NCI-H2029 (cell line): ENCODE measurements at regions not wholly inside any gene's neighbourhood (a gene's known extent, or its start where the extent isn't known, plus 50 kb on each side); places are given as distances from the start of the nearest gene placed in this dataset.
A peak's percentile ranks its signal among the peaks of the same experiment; 100 is the strongest.

Source experiments
- DNase-seq: peaks from one replicate; lab custom pipeline; 2025; lab: John Stamatoyannopoulos, UW

GRCh38 chr4:11768251-11768972 lies 339.7 kb upstream of the HS3ST1 start:
- no peak for DNase-seq

- DNase-seq = peak; percentile 2
Measured at GRCh38 chr4:11765849-11766453, 337.3 kb upstream of the HS3ST1 start.

GRCh38 chr4:11748164-11748872 lies 319.6 kb upstream of the HS3ST1 start:
- no peak for DNase-seq

- no peak for DNase-seq
Measured at GRCh38 chr4:11746734-11747133, 318.0 kb upstream of the HS3ST1 start.

- no peak for DNase-seq
Measured at GRCh38 chr4:11743976-11744375, 315.3 kb upstream of the HS3ST1 start.

GRCh38 chr4:11743236-11743635 lies 314.5 kb upstream of the HS3ST1 start:
- DNase-seq = peak; percentile 58

GRCh38 chr4:11741190-11741652 lies 312.5 kb upstream of the HS3ST1 start:
- no peak for DNase-seq

- no peak for DNase-seq
Measured at GRCh38 chr4:11739992-11740391, 311.3 kb upstream of the HS3ST1 start.

- DNase-seq = no peak
Measured at GRCh38 chr4:11736978-11737377, 308.3 kb upstream of the HS3ST1 start.

- DNase-seq = no peak
Measured at GRCh38 chr4:11735651-11736050, 307.0 kb upstream of the HS3ST1 start.

- peak; percentile 91 for DNase-seq
Measured at GRCh38 chr4:11732155-11732554, 303.5 kb upstream of the HS3ST1 start.

- DNase-seq = no peak
Measured at GRCh38 chr4:11730545-11730944, 301.9 kb upstream of the HS3ST1 start.

- DNase-seq = no peak
Measured at GRCh38 chr4:11729548-11729947, 300.9 kb upstream of the HS3ST1 start.

GRCh38 chr4:11727903-11728564 lies 299.3 kb upstream of the HS3ST1 start:
- no peak for DNase-seq

GRCh38 chr4:11724731-11725130 lies 296.0 kb upstream of the HS3ST1 start:
- DNase-seq = no peak

GRCh38 chr4:11722223-11722622 lies 293.5 kb upstream of the HS3ST1 start:
- DNase-seq = no peak

GRCh38 chr4:11720292-11720691 lies 291.6 kb upstream of the HS3ST1 start:
- peak; percentile 31 for DNase-seq

GRCh38 chr4:11719879-11720278 lies 291.2 kb upstream of the HS3ST1 start:
- DNase-seq = peak; percentile 7

- DNase-seq = no peak
Measured at GRCh38 chr4:11715753-11716521, 287.2 kb upstream of the HS3ST1 start.

- peak; percentile 12 for DNase-seq
Measured at GRCh38 chr4:11710453-11711093, 281.9 kb upstream of the HS3ST1 start.

GRCh38 chr4:11704186-11704830 lies 275.6 kb upstream of the HS3ST1 start:
- no peak for DNase-seq
